Panc1 (cell line): ENCODE measurements at regions not wholly inside any gene's neighbourhood (a gene's known extent, or its start where the extent isn't known, plus 50 kb on each side); places are given as distances from the start of the nearest gene placed in this dataset.

Experiments
- ATAC-seq: fragments of 200-7000 bp; cut with Tn5 transposase; 2 replicates; pipeline ENCODE4 v1.9.1; 2020; ENCODE audit warnings: mild to moderate bottlenecking, moderate library complexity
- BruUV-seq: library from RNA; stranded (reverse); fragments of 400-500 nt; replicated peaks from 2 replicates; lab custom pipeline; 2021; lab: Mats Ljungman, UMichigan
- CTCF ChIA-PET: fragments of 300-600 bp; sonication (Branson Sonifier 250); formaldehyde crosslinking; loops from one replicate; lab custom pipeline; 2022; ENCODE audit warnings: antibody characterized with exemption; lab: Charles Lee
- POLR2A ChIA-PET: fragments of 300-600 bp; sonication (Branson Sonifier 250); formaldehyde crosslinking; loops from one replicate; lab custom pipeline; 2022; ENCODE audit warnings: antibody characterized with exemption; lab: Charles Lee
- DNase-seq: peaks from one replicate; pipeline ENCODE4 v3.0.0-alpha.2; 2010; ENCODE audit warnings: low read depth, low spot score
- H3K27ac ChIP-seq: 2 replicates; pipeline ENCODE4 v1.5.1; 2011; ENCODE audit warnings: mild to moderate bottlenecking, low read length, inconsistent platforms
- H3K27me3 ChIP-seq: fragments of 200-500 bp; sonication (Bioruptor generic); 2 replicates; pipeline ENCODE4 v1.6.0; 2014; ENCODE audit warnings: low read length, inconsistent platforms; ENCODE audit not compliant: control insufficient read depth, insufficient read depth
- H3K36me3 ChIP-seq: fragments of 200-500 bp; sonication (Bioruptor generic); 2 replicates; pipeline ENCODE4 v1.5.1; 2014; ENCODE audit warnings: inconsistent platforms, mild to moderate bottlenecking, low read length, moderate library complexity; ENCODE audit not compliant: control insufficient read depth, insufficient read depth
- H3K4me1 ChIP-seq: 2 replicates; pipeline ENCODE4 v1.5.1; 2011; ENCODE audit warnings: inconsistent platforms, mild to moderate bottlenecking, low read length, moderate library complexity; ENCODE audit not compliant: control insufficient read depth, insufficient read depth
- H3K4me3 ChIP-seq, 2 experiments: 2 replicates each; pipeline ENCODE4 v1.5.1; 2011 to 2012; ENCODE audit warnings: low read depth in 2 of 2, low read length in 2 of 2, mild to moderate bottlenecking in 2 of 2, inconsistent platforms in 1 of 2, moderate library complexity in 1 of 2
- H3K9me3 ChIP-seq: fragments of 200-500 bp; sonication (Bioruptor generic); 2 replicates; pipeline ENCODE4 v1.5.1; 2014; ENCODE audit warnings: low read depth, mild to moderate bottlenecking, inconsistent platforms, low read length, moderate library complexity; ENCODE audit not compliant: control insufficient read depth, insufficient read depth
- POLR2AphosphoS5 ChIP-seq: IDR thresholded peaks from 2 replicates; pipeline ENCODE4 v1.6.1; 2012; ENCODE audit warnings: mild to moderate bottlenecking, low read depth, low read length, moderate library complexity
- REST ChIP-seq, 2 experiments: IDR thresholded peaks; 2 replicates each; pipeline ENCODE4 v1.6.1; 2011 to 2012; ENCODE audit warnings: low read depth in 2 of 2, control low read depth in 1 of 2, low read length in 1 of 2, mild to moderate bottlenecking in 1 of 2, moderate library complexity in 1 of 2; ENCODE audit not compliant: insufficient read depth in 1 of 2
- SIN3A ChIP-seq: IDR thresholded peaks from 2 replicates; pipeline ENCODE4 v1.6.1; 2012; ENCODE audit warnings: low read depth, mild to moderate bottlenecking, low read length, moderate library complexity, borderline replicate concordance; ENCODE audit not compliant: insufficient read depth
- TCF7L2 ChIP-seq: IDR thresholded peaks from 2 replicates; pipeline ENCODE4 v1.6.1; 2011; ENCODE audit warnings: mild to moderate bottlenecking, low read depth, low read length, inconsistent platforms
- in situ Hi-C: cut with HindIII; loops from 2 replicates; pipeline ENCODE4 v1.10.0; 2016; ENCODE audit warnings: low sequenced_read_pairs, low pct_unique_long_range_greater_than_20kb
- intact Hi-C: fragments of 100-400 bp; cut with micrococcal nuclease; formaldehyde crosslinking; loops from one replicate; pipeline ENCODE4 v1.10.0; 2022; ENCODE audit not compliant: unreplicated experiment
- TF ChIP-seq, protein P1 (sequence below): fragments of 450-650 bp; IDR thresholded peaks from 2 replicates; pipeline ENCODE4 v1.5.1; 2017; ENCODE audit warnings: mild to moderate bottlenecking

- CTCF ChIA-PET, result no interaction called here
- DNase-seq (no peak), ATAC-seq (no peak)
- Histone ChIP-seq H3K27me3 (no peaks in the 10 kb centered on the region), H3K36me3 (no peaks in the 10 kb centered on the region), H3K4me1 (no peaks in the 10 kb centered on the region), H3K27ac (no peak overlapping the region), H3K9me3 (no peaks in the 10 kb centered on the region), H3K4me3 (no peak overlapping the region)
- intact Hi-C loops (no loop called here), in situ Hi-C loops (no loop called here)
- POLR2A ChIA-PET, result no interaction called here
- BruUV-seq, result no TSS peak
- TF ChIP-seq SIN3A (no peak), REST (IDR thresholded peaks at IDR 0.05; ENCODE audit: insufficient read depth in 1 of 2, low read depth in 2 of 2, low read length in 1 of 2) (no peak), TCF7L2 (no peak), POLR2AphosphoS5 (no peak)
- TF ChIP-seq, protein P1, sequence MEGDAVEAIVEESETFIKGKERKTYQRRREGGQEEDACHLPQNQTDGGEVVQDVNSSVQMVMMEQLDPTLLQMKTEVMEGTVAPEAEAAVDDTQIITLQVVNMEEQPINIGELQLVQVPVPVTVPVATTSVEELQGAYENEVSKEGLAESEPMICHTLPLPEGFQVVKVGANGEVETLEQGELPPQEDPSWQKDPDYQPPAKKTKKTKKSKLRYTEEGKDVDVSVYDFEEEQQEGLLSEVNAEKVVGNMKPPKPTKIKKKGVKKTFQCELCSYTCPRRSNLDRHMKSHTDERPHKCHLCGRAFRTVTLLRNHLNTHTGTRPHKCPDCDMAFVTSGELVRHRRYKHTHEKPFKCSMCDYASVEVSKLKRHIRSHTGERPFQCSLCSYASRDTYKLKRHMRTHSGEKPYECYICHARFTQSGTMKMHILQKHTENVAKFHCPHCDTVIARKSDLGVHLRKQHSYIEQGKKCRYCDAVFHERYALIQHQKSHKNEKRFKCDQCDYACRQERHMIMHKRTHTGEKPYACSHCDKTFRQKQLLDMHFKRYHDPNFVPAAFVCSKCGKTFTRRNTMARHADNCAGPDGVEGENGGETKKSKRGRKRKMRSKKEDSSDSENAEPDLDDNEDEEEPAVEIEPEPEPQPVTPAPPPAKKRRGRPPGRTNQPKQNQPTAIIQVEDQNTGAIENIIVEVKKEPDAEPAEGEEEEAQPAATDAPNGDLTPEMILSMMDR, result no peak
Measured at GRCh38 chr17:54255696-54256095, 433.0 kb downstream of the KIF2B start.

DNA sequence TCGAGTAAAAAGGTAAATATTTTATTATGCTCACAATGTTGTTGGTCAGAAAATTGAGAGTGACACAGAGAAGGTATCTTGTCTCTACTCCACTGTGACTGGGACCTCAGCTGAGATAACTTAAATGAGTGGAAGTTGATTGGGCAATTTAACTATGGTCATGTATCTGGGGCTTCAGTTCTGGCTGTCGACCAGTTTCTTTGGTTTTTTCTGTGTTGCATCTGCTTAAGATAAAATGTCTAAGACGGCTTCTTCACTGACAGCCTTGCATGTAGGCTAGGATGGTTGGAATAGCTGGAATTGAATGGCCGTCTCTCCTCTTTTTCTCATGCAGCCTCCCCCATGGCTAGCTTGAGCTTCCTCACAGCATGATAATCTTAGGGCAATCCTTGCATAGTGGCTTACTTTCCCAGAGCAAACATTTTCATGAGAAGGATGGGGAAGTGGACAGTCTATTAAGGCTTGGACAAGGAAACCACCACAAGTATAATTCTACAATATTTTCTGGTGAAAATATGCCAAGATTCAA is 433.7 kb downstream of the KIF2B start:
- Histone ChIP-seq H3K4me3 (no peak overlapping the region), H3K9me3 (no peaks in the 10 kb centered on the region), H3K4me1 (no peaks in the 10 kb centered on the region), H3K27ac (no peak overlapping the region), H3K27me3 (no peaks in the 10 kb centered on the region), H3K36me3 (no peaks in the 10 kb centered on the region)
- DNase-seq (no peak), ATAC-seq (no peak)
- BruUV-seq, result no TSS peak
- POLR2A ChIA-PET, result no interaction called here
- TF ChIP-seq, protein P1, result no peak
- TF ChIP-seq TCF7L2, result no peak
- no peak for TF ChIP-seq REST (IDR thresholded peaks at IDR 0.05; ENCODE audit: insufficient read depth in 1 of 2, low read depth in 2 of 2, low read length in 1 of 2)
- TF ChIP-seq POLR2AphosphoS5, result no peak
- no peak for TF ChIP-seq SIN3A
- in situ Hi-C loops, result no loop called here
- CTCF ChIA-PET, result no interaction called here
- intact Hi-C loops, result no loop called here
